Parathyroid adenoma (tissue), 2 donors: ENCODE measurements at regions not wholly inside any gene's neighbourhood (a gene's known extent, or its start where the extent isn't known, plus 50 kb on each side); places are given as distances from the start of the nearest gene placed in this dataset.

ENCODE experiments used
- H2AFZ ChIP-seq: fragments of 300-600 bp; sonication (generic); one replicate; pipeline ENCODE4 v1.7.0; 2017; ENCODE audit warnings: antibody characterized with exemption, mild to moderate bottlenecking
- H3K27ac ChIP-seq: fragments of 300-600 bp; sonication (generic); one replicate; pipeline ENCODE4 v1.7.0; 2017
- H3K27me3 ChIP-seq: fragments of 300-600 bp; sonication (generic); one replicate; pipeline ENCODE4 v1.7.0; 2017; ENCODE audit warnings: low read length; ENCODE audit not compliant: control insufficient read depth, insufficient read depth
- H3K36me3 ChIP-seq: fragments of 300-600 bp; sonication (generic); one replicate; pipeline ENCODE4 v1.7.0; 2017; ENCODE audit warnings: low read length; ENCODE audit not compliant: control insufficient read depth, insufficient read depth
- H3K4me1 ChIP-seq: fragments of 300-600 bp; sonication (generic); one replicate; pipeline ENCODE4 v1.7.0; 2017; ENCODE audit warnings: control low read depth
- H3K4me2 ChIP-seq: fragments of 300-600 bp; sonication (generic); one replicate; pipeline ENCODE4 v1.7.0; 2017; ENCODE audit warnings: low read length
- H3K4me3 ChIP-seq: fragments of 300-600 bp; sonication (generic); one replicate; pipeline ENCODE4 v1.7.0; 2017; ENCODE audit warnings: low read depth, low read length
- H3K79me2 ChIP-seq: fragments of 300-600 bp; sonication (generic); one replicate; pipeline ENCODE4 v1.7.0; 2017; ENCODE audit warnings: control low read depth
- H3K9ac ChIP-seq: fragments of 300-600 bp; sonication (generic); one replicate; pipeline ENCODE4 v1.7.0; 2017; ENCODE audit warnings: mild to moderate bottlenecking
- H3K9me3 ChIP-seq: fragments of 300-600 bp; sonication (generic); one replicate; pipeline ENCODE4 v1.7.0; 2017; ENCODE audit warnings: low read length; ENCODE audit not compliant: control insufficient read depth
- TF ChIP-seq, protein P1 (sequence below): fragments of 300-600 bp; sonication (generic); IDR thresholded peaks from one replicate; pipeline ENCODE4 v1.7.0; 2017; ENCODE audit warnings: antibody characterized with exemption, mild to moderate bottlenecking
- donor health status: primary hyperparathyroidism.

DNA sequence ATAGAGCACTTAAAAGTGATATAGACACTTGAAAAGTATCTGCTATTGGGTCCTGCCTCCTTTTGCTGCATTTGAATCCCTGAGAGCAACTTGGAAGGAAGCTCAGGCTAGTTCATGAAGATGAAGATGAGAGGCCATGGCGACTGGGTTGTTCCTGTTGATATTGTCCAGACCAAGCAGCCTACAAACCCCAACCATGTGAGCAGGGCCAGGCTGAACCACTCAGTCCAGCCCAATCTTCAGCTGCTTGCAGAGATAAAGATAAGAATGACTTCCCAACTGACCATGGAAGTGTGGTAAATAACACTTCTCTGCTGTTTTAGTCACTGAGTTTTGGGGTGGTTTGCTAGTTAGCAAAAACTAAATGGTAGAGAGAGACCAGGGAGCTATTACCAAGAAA is 417.6 kb downstream of the SOX11 start:
- Histone ChIP-seq H3K4me1 (no peaks in the 10 kb centered on the region), H3K27ac (no peak overlapping the region), H3K36me3 (no peaks in the 10 kb centered on the region), H3K4me3 (no peak overlapping the region), H3K79me2 (no peaks in the 10 kb centered on the region), H3K9ac (no peak overlapping the region), H3K4me2 (no peak overlapping the region), H3K27me3 (no peaks in the 10 kb centered on the region), H2AFZ (no peak overlapping the region), H3K9me3 (no peaks in the 10 kb centered on the region)
- TF ChIP-seq, protein P1, sequence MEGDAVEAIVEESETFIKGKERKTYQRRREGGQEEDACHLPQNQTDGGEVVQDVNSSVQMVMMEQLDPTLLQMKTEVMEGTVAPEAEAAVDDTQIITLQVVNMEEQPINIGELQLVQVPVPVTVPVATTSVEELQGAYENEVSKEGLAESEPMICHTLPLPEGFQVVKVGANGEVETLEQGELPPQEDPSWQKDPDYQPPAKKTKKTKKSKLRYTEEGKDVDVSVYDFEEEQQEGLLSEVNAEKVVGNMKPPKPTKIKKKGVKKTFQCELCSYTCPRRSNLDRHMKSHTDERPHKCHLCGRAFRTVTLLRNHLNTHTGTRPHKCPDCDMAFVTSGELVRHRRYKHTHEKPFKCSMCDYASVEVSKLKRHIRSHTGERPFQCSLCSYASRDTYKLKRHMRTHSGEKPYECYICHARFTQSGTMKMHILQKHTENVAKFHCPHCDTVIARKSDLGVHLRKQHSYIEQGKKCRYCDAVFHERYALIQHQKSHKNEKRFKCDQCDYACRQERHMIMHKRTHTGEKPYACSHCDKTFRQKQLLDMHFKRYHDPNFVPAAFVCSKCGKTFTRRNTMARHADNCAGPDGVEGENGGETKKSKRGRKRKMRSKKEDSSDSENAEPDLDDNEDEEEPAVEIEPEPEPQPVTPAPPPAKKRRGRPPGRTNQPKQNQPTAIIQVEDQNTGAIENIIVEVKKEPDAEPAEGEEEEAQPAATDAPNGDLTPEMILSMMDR: no peak

DNA sequence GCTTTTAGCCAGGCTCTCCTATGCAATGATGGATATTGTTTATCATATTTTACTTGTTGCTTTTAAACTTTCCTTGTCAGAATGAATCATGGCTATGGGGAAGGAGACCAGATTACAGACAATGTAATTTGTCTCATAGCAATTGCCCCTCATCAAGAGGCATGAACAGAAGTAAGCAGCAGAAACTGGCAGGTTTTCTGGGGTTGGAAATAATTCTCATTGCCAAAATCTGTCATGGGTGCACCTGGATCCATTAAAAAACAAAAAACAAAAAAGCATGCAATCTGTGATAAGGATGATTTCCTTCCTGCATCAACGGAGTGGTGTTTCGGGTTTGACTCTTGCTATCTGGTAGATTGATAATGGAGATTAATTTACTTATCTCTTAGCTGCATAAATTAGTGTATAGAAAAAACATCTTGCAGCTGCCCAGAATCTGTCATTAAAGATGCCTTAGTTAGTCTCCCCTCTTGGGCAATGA is 419.6 kb downstream of the SOX11 start:
- H3K9me3 ChIP-seq: no peaks in the 10 kb centered on the region
- H3K79me2 ChIP-seq: no peaks in the 10 kb centered on the region
- TF ChIP-seq, protein P1: no peak
- no peak overlapping the region for H3K4me2 ChIP-seq
- H3K27me3 ChIP-seq: no peaks in the 10 kb centered on the region
- no peak overlapping the region for H2AFZ ChIP-seq
- H3K4me3 ChIP-seq: no peak overlapping the region
- no peak overlapping the region for H3K9ac ChIP-seq
- H3K27ac ChIP-seq: no peak overlapping the region
- no peaks in the 10 kb centered on the region for H3K4me1 ChIP-seq
- H3K36me3 ChIP-seq: no peaks in the 10 kb centered on the region

DNA sequence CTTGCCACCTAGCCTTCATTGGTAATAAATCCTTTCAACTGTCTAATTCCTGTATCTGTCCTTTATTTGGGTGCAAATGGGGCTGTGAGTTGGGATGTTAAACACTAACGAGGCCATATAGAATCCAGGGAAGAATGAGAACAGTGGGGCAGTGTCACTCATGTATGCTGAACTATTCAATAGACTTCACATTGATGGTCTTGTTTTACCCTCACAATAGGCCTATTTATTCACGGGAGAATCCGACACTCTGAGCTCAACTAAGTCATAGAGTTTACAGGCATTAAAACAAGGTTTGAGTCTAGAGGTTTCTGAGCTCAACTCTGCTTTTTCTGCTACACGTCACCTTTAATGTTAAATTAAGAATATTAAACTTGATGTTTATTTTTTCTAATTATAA is 421.6 kb downstream of the SOX11 start:
- no peaks in the 10 kb centered on the region for H3K79me2 ChIP-seq
- no peaks in the 10 kb centered on the region for H3K4me1 ChIP-seq
- H3K9ac ChIP-seq: no peak overlapping the region
- no peaks in the 10 kb centered on the region for H3K9me3 ChIP-seq
- no peak overlapping the region for H3K4me2 ChIP-seq
- H3K27ac ChIP-seq: no peak overlapping the region
- TF ChIP-seq, protein P1: no peak
- H2AFZ ChIP-seq: no peak overlapping the region
- H3K27me3 ChIP-seq: no peaks in the 10 kb centered on the region
- no peak overlapping the region for H3K4me3 ChIP-seq
- no peaks in the 10 kb centered on the region for H3K36me3 ChIP-seq

DNA sequence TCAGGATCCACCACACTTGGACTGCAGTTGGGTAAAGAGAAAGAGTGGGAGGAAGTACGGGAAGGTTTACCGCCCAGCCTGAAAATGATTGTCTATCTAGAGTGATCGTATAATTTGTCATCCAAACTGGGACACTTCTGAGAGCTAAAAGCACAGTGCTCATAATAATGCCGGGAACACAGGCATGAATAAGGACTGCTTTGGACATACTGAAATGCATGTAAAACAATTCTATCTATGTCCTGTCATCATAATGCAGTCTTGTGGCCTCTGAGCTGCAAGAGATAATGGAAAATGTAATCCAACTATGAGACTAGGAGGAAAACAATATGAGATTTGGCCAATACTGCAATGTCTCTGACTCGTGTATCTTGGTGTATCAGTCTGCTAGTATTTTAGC is 435.5 kb downstream of the SOX11 start:
- no peaks in the 10 kb centered on the region for H3K79me2 ChIP-seq
- H3K27ac ChIP-seq: no peak overlapping the region
- H3K4me1 ChIP-seq: no peaks in the 10 kb centered on the region
- H3K4me2 ChIP-seq: no peak overlapping the region
- TF ChIP-seq, protein P1: no peak
- H3K36me3 ChIP-seq: no peaks in the 10 kb centered on the region
- H3K9me3 ChIP-seq: no peaks in the 10 kb centered on the region
- no peak overlapping the region for H3K9ac ChIP-seq
- H3K4me3 ChIP-seq: no peak overlapping the region
- no peaks in the 10 kb centered on the region for H3K27me3 ChIP-seq
- H2AFZ ChIP-seq: no peak overlapping the region

DNA sequence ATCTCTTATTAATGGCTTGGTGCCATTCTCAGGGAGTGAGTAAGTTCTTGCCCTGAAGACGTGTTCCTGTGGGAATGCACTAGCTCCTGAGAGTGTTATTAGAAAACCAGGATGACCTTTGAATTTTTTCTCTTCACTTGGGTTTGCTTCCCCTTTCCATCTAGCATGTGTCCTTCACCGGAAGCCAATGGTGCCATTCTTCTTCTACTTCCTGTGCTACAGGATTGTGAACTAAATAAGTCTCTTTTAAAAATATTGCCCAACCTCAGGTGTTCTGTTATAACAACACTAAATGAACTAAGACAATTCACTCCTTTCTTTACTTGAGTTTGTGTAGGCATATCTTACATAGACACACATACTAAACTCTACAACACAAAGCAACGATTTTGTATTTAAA is 447.0 kb downstream of the SOX11 start:
- H3K9me3 ChIP-seq: no peaks in the 10 kb centered on the region
- H3K27me3 ChIP-seq: no peaks in the 10 kb centered on the region
- no peak overlapping the region for H3K27ac ChIP-seq
- H2AFZ ChIP-seq: no peak overlapping the region
- H3K79me2 ChIP-seq: no peaks in the 10 kb centered on the region
- H3K4me2 ChIP-seq: no peak overlapping the region
- TF ChIP-seq, protein P1: no peak
- no peaks in the 10 kb centered on the region for H3K36me3 ChIP-seq
- no peak overlapping the region for H3K4me3 ChIP-seq
- no peak overlapping the region for H3K9ac ChIP-seq
- H3K4me1 ChIP-seq: no peaks in the 10 kb centered on the region
